ENCODE measurements at regions not wholly inside any gene's neighbourhood (a gene's known extent, or its start where the extent isn't known, plus 50 kb on each side); places are given as distances from the start of the nearest gene placed in this dataset.
"Not testable (repeated sequence)": the region's sequence is repeated elsewhere in the genome, so short reads cannot be mapped to it uniquely, and the experiment has no call there.

DNA sequence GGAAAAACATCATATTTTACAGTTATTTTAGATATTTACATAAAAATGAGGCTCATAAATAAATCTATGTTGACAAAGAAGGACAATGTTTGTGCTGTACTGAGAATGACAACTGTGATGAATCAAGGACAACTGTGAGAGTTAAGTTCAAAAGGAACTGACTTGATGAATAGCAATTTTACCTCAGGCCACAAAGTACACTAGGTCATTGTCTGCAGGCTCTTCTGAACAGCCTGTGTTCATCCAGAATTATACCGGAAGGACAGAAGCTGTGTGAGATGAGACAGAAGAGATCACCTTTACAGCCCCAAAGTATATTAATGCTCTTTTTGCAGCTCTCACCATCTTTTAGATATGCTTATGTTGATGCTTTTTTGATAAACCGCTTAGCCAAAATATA is 2375.5 kb upstream of the PCDH20 start:
- CTCF ChIA-PET; H3K27ac Mint-ChIP-seq; H3K27me3 Mint-ChIP-seq (ENCODE audit: low read depth); POLR2A ChIA-PET; DNase-seq (ENCODE audit: low spot score); H3K4me1 Mint-ChIP-seq; H3K9me3 Mint-ChIP-seq; ATAC-seq; H3K4me3 Mint-ChIP-seq; H3K36me3 Mint-ChIP-seq: not testable (repeated sequence)

DNA sequence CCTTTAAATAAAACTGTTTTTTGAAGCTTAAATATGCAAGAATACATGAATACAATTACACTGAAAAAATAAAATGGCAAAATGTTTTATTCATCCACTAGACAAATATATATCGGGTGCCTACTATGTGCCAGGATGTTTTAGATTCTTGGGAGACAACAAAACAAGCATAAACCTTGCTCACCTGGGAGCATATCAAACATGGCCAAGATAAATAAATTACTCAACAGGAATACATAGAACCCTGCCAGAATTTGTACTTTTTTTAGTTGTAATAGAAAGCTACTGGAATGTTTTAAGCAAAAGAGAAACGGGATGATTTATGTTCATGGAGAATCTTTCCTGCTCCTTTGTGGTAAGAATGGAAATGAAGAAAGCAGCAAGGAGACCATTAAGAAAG is 2358.5 kb upstream of the PCDH20 start:
- Mint-ChIP-seq H3K4me1 (no peaks in the 10 kb centered on the region), H3K4me3 (no peak overlapping the region), H3K9me3 (peaks cover under 1% of the 10 kb centered on the region; the same call in 1 of the 2 replicates), H3K27ac (no peak overlapping the region), H3K36me3 (no peaks in the 10 kb centered on the region), H3K27me3 (ENCODE audit: low read depth) (peaks cover 2% of the 10 kb centered on the region; the same call in 1 of the 2 replicates)
- ChIA-PET POLR2A (no interaction called here), CTCF (no interaction called here)
- ATAC-seq (no peak), DNase-seq (ENCODE audit: low spot score) (no peak)
- TF ChIP-seq GABPB1 (CRISPR knock-in tag; IDR thresholded peaks at IDR 0.05), result no peak
- no peak for TF ChIP-seq FOXJ3 (CRISPR knock-in tag; IDR thresholded peaks at IDR 0.05; ENCODE audit: borderline replicate concordance)
- TF ChIP-seq, protein P1, sequence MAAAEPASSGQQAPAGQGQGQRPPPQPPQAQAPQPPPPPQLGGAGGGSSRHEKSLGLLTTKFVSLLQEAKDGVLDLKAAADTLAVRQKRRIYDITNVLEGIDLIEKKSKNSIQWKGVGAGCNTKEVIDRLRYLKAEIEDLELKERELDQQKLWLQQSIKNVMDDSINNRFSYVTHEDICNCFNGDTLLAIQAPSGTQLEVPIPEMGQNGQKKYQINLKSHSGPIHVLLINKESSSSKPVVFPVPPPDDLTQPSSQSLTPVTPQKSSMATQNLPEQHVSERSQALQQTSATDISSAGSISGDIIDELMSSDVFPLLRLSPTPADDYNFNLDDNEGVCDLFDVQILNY (CRISPR knock-in tag; IDR thresholded peaks at IDR 0.05), result no peak
- TF ChIP-seq, protein P2, sequence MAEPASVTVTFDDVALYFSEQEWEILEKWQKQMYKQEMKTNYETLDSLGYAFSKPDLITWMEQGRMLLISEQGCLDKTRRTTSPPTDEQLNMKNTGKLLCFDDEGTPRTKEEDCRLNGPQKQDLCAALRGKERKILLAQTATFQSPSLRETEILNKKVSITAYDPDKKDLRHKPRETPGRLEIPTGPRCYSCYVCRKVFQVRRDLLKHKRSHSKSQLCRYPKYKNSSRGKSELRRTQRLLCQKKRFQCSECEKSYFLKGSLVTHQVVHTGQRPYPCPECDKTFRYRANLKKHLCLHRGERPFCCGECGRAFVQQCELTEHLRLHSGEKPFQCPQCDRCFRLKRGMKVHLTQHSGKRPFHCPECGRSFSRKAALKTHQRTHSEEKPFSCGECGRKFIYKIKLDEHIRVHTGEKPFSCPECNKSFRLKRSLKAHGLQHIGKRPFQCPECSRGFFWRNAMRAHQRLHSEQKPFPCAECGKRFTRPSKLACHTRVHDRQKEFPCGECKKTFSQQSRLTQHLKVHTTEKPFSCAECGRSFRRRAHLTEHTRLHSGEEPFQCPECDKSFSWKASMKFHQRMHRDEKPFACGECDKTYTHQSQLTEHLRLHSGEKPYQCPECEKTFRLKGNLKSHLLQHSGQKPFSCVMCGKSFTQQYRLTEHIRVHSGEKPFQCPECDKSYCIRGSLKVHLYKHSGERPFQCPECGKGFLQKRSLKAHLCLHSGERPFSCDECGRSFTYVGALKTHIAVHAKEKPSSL (CRISPR knock-in tag; conservative IDR thresholded peaks at IDR 0.05), result no peak
- TF ChIP-seq RORB (CRISPR knock-in tag; IDR thresholded peaks at IDR 0.05), result no peak
- no peak for TF ChIP-seq ZNF671 (CRISPR knock-in tag; IDR thresholded peaks at IDR 0.05)
- TF ChIP-seq SMAD4 (CRISPR knock-in tag; IDR thresholded peaks at IDR 0.05), result no peak
- TF ChIP-seq ZNF121 (CRISPR knock-in tag; IDR thresholded peaks at IDR 0.05), result no peak
- TF ChIP-seq, protein P3, sequence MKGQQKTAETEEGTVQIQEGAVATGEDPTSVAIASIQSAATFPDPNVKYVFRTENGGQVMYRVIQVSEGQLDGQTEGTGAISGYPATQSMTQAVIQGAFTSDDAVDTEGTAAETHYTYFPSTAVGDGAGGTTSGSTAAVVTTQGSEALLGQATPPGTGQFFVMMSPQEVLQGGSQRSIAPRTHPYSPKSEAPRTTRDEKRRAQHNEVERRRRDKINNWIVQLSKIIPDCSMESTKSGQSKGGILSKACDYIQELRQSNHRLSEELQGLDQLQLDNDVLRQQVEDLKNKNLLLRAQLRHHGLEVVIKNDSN (CRISPR knock-in tag; IDR thresholded peaks at IDR 0.05), result no peak
- TF ChIP-seq NR2C2 (CRISPR knock-in tag; IDR thresholded peaks at IDR 0.05), result no peak
- no peak for TF ChIP-seq SMAD3 (CRISPR knock-in tag; IDR thresholded peaks at IDR 0.05; ENCODE audit: borderline replicate concordance)
- no peak for TF ChIP-seq HMGA2 (CRISPR knock-in tag; IDR thresholded peaks at IDR 0.05)
- no peak for TF ChIP-seq ZNF317 (CRISPR knock-in tag; IDR thresholded peaks at IDR 0.05; ENCODE audit: borderline replicate concordance, low read depth)
- no peak for TF ChIP-seq OVOL2 (CRISPR knock-in tag; IDR thresholded peaks at IDR 0.05; ENCODE audit: borderline replicate concordance)
- TF ChIP-seq ETV6 (CRISPR knock-in tag; IDR thresholded peaks at IDR 0.05), result no peak
- TF ChIP-seq, protein P4, sequence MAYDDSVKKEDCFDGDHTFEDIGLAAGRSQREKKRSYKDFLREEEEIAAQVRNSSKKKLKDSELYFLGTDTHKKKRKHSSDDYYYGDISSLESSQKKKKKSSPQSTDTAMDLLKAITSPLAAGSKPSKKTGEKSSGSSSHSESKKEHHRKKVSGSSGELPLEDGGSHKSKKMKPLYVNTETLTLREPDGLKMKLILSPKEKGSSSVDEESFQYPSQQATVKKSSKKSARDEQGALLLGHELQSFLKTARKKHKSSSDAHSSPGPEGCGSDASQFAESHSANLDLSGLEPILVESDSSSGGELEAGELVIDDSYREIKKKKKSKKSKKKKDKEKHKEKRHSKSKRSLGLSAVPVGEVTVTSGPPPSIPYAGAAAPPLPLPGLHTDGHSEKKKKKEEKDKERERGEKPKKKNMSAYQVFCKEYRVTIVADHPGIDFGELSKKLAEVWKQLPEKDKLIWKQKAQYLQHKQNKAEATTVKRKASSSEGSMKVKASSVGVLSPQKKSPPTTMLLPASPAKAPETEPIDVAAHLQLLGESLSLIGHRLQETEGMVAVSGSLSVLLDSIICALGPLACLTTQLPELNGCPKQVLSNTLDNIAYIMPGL (CRISPR knock-in tag; IDR thresholded peaks at IDR 0.05), result no peak

DNA sequence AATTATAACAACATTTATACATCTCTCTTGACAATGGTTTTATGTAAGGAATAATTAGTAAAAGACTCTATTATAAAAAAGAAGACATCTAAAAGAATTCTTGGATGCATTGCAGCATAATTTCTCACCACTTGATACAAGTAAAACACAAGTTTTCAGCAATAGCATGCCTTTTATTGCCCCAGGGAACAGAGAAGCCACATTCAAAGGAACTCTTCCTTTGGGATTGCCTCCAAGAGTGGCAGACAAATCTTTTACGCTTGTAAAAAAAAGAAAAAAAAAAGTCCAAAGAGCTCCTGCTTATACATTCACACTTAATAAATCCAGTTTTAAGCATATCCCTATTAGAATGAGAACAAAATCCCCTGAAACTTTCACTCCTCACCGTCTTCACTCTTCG is 2357.8 kb upstream of the PCDH20 start:
- CTCF ChIA-PET, result no interaction called here
- Mint-ChIP-seq H3K36me3 (no peaks in the 10 kb centered on the region), H3K4me3 (no peak overlapping the region), H3K4me1 (no peaks in the 10 kb centered on the region), H3K27me3 (ENCODE audit: low read depth) (no peaks in the 10 kb centered on the region; the same call in 1 of the 2 replicates), H3K9me3 (no peaks in the 10 kb centered on the region), H3K27ac (no peak overlapping the region)
- POLR2A ChIA-PET, result no interaction called here
- TF ChIP-seq TEAD4 (CRISPR knock-in tag; IDR thresholded peaks at IDR 0.05) (no peak), PRRX2 (CRISPR knock-in tag; IDR thresholded peaks at IDR 0.05) (no peak), NFE2L1 (CRISPR knock-in tag; IDR thresholded peaks at IDR 0.05) (no peak), CREB1 (CRISPR knock-in tag; IDR thresholded peaks at IDR 0.05) (no peak), ZNF121 (CRISPR knock-in tag; IDR thresholded peaks at IDR 0.05) (no peak), ESRRA (CRISPR knock-in tag; IDR thresholded peaks at IDR 0.05; ENCODE audit: borderline replicate concordance) (no peak), ZNF396 (CRISPR knock-in tag; IDR thresholded peaks at IDR 0.05; ENCODE audit: borderline replicate concordance) (no peak), HMGA2 (CRISPR knock-in tag; IDR thresholded peaks at IDR 0.05) (no peak)
- TF ChIP-seq, protein P5, sequence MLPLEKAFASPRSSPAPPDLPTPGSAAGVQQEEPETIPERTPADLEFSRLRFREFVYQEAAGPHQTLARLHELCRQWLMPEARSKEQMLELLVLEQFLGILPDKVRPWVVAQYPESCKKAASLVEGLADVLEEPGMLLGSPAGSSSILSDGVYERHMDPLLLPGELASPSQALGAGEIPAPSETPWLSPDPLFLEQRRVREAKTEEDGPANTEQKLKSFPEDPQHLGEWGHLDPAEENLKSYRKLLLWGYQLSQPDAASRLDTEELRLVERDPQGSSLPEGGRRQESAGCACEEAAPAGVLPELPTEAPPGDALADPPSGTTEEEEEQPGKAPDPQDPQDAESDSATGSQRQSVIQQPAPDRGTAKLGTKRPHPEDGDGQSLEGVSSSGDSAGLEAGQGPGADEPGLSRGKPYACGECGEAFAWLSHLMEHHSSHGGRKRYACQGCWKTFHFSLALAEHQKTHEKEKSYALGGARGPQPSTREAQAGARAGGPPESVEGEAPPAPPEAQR (CRISPR knock-in tag; IDR thresholded peaks at IDR 0.05), result no peak
- TF ChIP-seq, protein P6, sequence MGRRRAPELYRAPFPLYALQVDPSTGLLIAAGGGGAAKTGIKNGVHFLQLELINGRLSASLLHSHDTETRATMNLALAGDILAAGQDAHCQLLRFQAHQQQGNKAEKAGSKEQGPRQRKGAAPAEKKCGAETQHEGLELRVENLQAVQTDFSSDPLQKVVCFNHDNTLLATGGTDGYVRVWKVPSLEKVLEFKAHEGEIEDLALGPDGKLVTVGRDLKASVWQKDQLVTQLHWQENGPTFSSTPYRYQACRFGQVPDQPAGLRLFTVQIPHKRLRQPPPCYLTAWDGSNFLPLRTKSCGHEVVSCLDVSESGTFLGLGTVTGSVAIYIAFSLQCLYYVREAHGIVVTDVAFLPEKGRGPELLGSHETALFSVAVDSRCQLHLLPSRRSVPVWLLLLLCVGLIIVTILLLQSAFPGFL (CRISPR knock-in tag; IDR thresholded peaks at IDR 0.05; ENCODE audit: borderline replicate concordance), result no peak
- ATAC-seq, result no peak
- DNase-seq (ENCODE audit: low spot score), result no peak

DNA sequence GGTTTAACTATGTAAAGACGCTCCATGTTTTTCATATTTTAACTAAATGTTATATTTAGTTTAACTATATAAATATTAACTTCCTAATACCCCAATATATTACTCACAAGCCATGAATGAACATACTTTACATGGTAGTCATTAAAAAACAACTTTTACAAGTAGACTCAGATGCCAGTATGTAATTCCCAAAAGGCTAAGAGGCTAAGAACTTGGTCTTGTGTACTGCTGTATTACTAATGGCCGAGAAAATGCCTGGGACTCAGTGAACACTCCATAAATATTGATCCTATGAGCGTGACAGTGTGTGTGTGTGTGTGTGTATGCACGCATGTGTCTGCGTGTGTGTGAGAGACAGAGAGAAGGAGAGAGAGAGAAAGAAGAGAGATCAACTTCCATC is 2342.0 kb upstream of the PCDH20 start:
- H3K27ac Mint-ChIP-seq; H3K9me3 Mint-ChIP-seq; H3K27me3 Mint-ChIP-seq (ENCODE audit: low read depth); H3K4me1 Mint-ChIP-seq; CTCF ChIA-PET; H3K4me3 Mint-ChIP-seq; POLR2A ChIA-PET; H3K36me3 Mint-ChIP-seq; ATAC-seq; DNase-seq (ENCODE audit: low spot score): not testable (repeated sequence)
